Activated B cell treated with CpG ODN at 0.5 μM for 24 hours (primary cell): ENCODE measurements at regions not wholly inside any gene's neighbourhood (a gene's known extent, or its start where the extent isn't known, plus 50 kb on each side); places are given as distances from the start of the nearest gene placed in this dataset.
"Not testable (repeated sequence)": the region's sequence is repeated elsewhere in the genome, so short reads cannot be mapped to it uniquely, and the experiment has no call there.

Experiments
- ATAC-seq: fragments of 200-7000 bp; cut with Tn5 transposase; one replicate; pipeline ENCODE4 v1.10.0; 2021; ENCODE audit warnings: low read depth, mild to moderate bottlenecking, moderate library complexity
- CTCF ChIA-PET: fragments of 350-600 bp; sonication (Branson Sonifier 250); formaldehyde crosslinking; loops from one replicate; lab custom pipeline; 2021; ENCODE audit warnings: antibody characterized with exemption; lab: Charles Lee
- POLR2A ChIA-PET: fragments of 350-600 bp; sonication (Branson Sonifier 250); formaldehyde crosslinking; loops from one replicate; lab custom pipeline; 2021; ENCODE audit warnings: antibody characterized with exemption; lab: Charles Lee
- DNase-seq: peaks from one replicate; pipeline ENCODE4 v3.0.0; 2022
- H3K27ac Mint-ChIP-seq: one replicate; pipeline ENCODE4 v1.8.0; 2020; ENCODE audit warnings: mixed read lengths
- H3K27me3 Mint-ChIP-seq: one replicate; pipeline ENCODE4 v1.8.0; 2021; ENCODE audit warnings: mixed read lengths
- H3K36me3 Mint-ChIP-seq: one replicate; pipeline ENCODE4 v1.8.0; 2021; ENCODE audit warnings: low read depth, mixed read lengths
- H3K4me1 Mint-ChIP-seq: one replicate; pipeline ENCODE4 v1.8.0; 2021; ENCODE audit warnings: mixed read lengths
- H3K4me3 Mint-ChIP-seq: one replicate; pipeline ENCODE4 v1.8.0; 2020; ENCODE audit warnings: mild to moderate bottlenecking, mixed read lengths
- H3K9me3 Mint-ChIP-seq: one replicate; pipeline ENCODE4 v1.8.0; 2020; ENCODE audit warnings: mixed read lengths
- CTCF ChIP-seq: fragments of 200-600 bp; IDR thresholded peaks from one replicate; pipeline ENCODE4 v1.8.0; 2022; ENCODE audit warnings: antibody characterized with exemption, mild to moderate bottlenecking
- intact Hi-C: fragments of 100-400 bp; cut with micrococcal nuclease; formaldehyde crosslinking; loops from one replicate; pipeline ENCODE4 v1.15.1; 2024

- Mint-ChIP-seq H3K4me3 (no peak overlapping the region), H3K9me3 (no peaks in the 10 kb centered on the region), H3K27ac (no peak overlapping the region), H3K4me1 (no peaks in the 10 kb centered on the region), H3K36me3 (no peaks in the 10 kb centered on the region), H3K27me3 (peaks cover 33% of the 10 kb centered on the region)
- intact Hi-C loops, result no loop called here
- TF ChIP-seq CTCF, result no peak
- ChIA-PET POLR2A (no interaction called here), CTCF (no interaction called here)
- DNase-seq (no peak), ATAC-seq (no peak)
These were observed 298.3 kb upstream of the EXOC2 start for GRCh38 chr6:991192-991591.

GRCh38 chr6:984031-984430 lies 291.1 kb upstream of the EXOC2 start:
- ATAC-seq (no peak), DNase-seq (no peak)
- H3K36me3 Mint-ChIP-seq, result no peaks in the 10 kb centered on the region
- peaks cover 27% of the 10 kb centered on the region for H3K27me3 Mint-ChIP-seq
- CTCF ChIA-PET, result no interaction called here
- POLR2A ChIA-PET, result no interaction called here
- H3K9me3 Mint-ChIP-seq, result peaks cover 2% of the 10 kb centered on the region
- TF ChIP-seq CTCF, result no peak
- H3K4me3 Mint-ChIP-seq, result no peak overlapping the region
- intact Hi-C loops, result no loop called here
- H3K27ac Mint-ChIP-seq, result no peak overlapping the region
- H3K4me1 Mint-ChIP-seq, result no peaks in the 10 kb centered on the region

- ATAC-seq (no peak), DNase-seq (no peak)
- Mint-ChIP-seq H3K4me3 (no peak overlapping the region), H3K36me3 (no peaks in the 10 kb centered on the region), H3K27me3 (peaks cover 17% of the 10 kb centered on the region), H3K4me1 (no peaks in the 10 kb centered on the region), H3K27ac (no peak overlapping the region), H3K9me3 (peaks cover 23% of the 10 kb centered on the region)
- intact Hi-C loops, result no loop called here
- POLR2A ChIA-PET, result no interaction called here
- TF ChIP-seq CTCF, result no peak
- CTCF ChIA-PET, result no interaction called here
These were observed 286.2 kb upstream of the EXOC2 start for GRCh38 chr6:978937-979685.

GRCh38 chr6:977226-977625 lies 284.3 kb upstream of the EXOC2 start:
- H3K4me1 Mint-ChIP-seq, POLR2A ChIA-PET, ATAC-seq, DNase-seq, H3K27ac Mint-ChIP-seq, H3K36me3 Mint-ChIP-seq, intact Hi-C loops, H3K4me3 Mint-ChIP-seq, CTCF ChIA-PET: not testable (repeated sequence)
- peaks cover 23% of the 10 kb centered on the region for H3K9me3 Mint-ChIP-seq
- peaks cover 13% of the 10 kb centered on the region for H3K27me3 Mint-ChIP-seq

- intact Hi-C loops, result no loop called here
- no peaks in the 10 kb centered on the region for H3K4me1 Mint-ChIP-seq
These were observed 279.2 kb upstream of the EXOC2 start for GRCh38 chr6:971981-972640.

More at GRCh38 chr6:971981-972640, 279.2 kb upstream of the EXOC2 start:
- POLR2A ChIA-PET, result no interaction called here
- CTCF ChIA-PET, result no interaction called here
- DNase-seq (no peak), ATAC-seq (no peak)
- H3K4me3 Mint-ChIP-seq, result no peak overlapping the region
- peaks cover 18% of the 10 kb centered on the region for H3K9me3 Mint-ChIP-seq
- peaks cover 3% of the 10 kb centered on the region for H3K27me3 Mint-ChIP-seq
- no peak for TF ChIP-seq CTCF
- no peaks in the 10 kb centered on the region for H3K36me3 Mint-ChIP-seq
- H3K27ac Mint-ChIP-seq, result no peak overlapping the region
